Stimulated activated CD4-positive, alpha-beta T cell treated with anti-CD3 and anti-CD28 coated beads, Interleukin-4, amount 100 ng/mL, for 1 hour (primary cell): ENCODE measurements at regions not wholly inside any gene's neighbourhood (a gene's known extent, or its start where the extent isn't known, plus 50 kb on each side); places are given as distances from the start of the nearest gene placed in this dataset.

Source experiments
- DNase-seq: peaks from one replicate; pipeline ENCODE4 v3.0.0-alpha.2; 2020

- no peak for DNase-seq
These were observed 815.9 kb upstream of the CNTNAP5 start for GRCh38 chr2:123209202-123209601.

- no peak for DNase-seq
These were observed 813.9 kb upstream of the CNTNAP5 start for GRCh38 chr2:123211181-123211580.

- no peak for DNase-seq
These were observed 779.9 kb upstream of the CNTNAP5 start for GRCh38 chr2:123245156-123245555.

GRCh38 chr2:123258877-123259539, 766.1 kb upstream of the CNTNAP5 start:
- no peak for DNase-seq

- no peak for DNase-seq
These were observed 762.2 kb upstream of the CNTNAP5 start for GRCh38 chr2:123262856-123263255.

- no peak for DNase-seq
These were observed 741.7 kb upstream of the CNTNAP5 start for GRCh38 chr2:123283431-123283830.

GRCh38 chr2:123303731-123304130, 721.4 kb upstream of the CNTNAP5 start:
- DNase-seq, result no peak
